Tibial nerve (tissue), 3 donors: ENCODE measurements at regions not wholly inside any gene's neighbourhood (a gene's known extent, or its start where the extent isn't known, plus 50 kb on each side); places are given as distances from the start of the nearest gene placed in this dataset.

Experiments used
- POLR2A ChIP-seq, 2 donors: fragments of 450-650 bp; IDR thresholded peaks; one replicate each; pipeline ENCODE4 v1.6.1; 2017; ENCODE audit warnings: antibody characterized with exemption in 2 of 2, mild to moderate bottlenecking in 2 of 2, moderate library complexity in 2 of 2
- TF ChIP-seq, protein P1 (sequence below), 5 experiments: fragments of 200-600 bp in 3 of 5; fragments of 450-650 bp in 2 of 5; sonication (generic) in 3 of 5; IDR thresholded peaks; one replicate each; pipeline ENCODE4 v1.5.1; 2016 to 2019; ENCODE audit warnings: antibody characterized with exemption in 5 of 5, mild to moderate bottlenecking in 3 of 5, moderate library complexity in 2 of 5

GRCh38 chr3:105103139-105103538, 263.6 kb upstream of the ALCAM start:
- TF ChIP-seq, protein P1, sequence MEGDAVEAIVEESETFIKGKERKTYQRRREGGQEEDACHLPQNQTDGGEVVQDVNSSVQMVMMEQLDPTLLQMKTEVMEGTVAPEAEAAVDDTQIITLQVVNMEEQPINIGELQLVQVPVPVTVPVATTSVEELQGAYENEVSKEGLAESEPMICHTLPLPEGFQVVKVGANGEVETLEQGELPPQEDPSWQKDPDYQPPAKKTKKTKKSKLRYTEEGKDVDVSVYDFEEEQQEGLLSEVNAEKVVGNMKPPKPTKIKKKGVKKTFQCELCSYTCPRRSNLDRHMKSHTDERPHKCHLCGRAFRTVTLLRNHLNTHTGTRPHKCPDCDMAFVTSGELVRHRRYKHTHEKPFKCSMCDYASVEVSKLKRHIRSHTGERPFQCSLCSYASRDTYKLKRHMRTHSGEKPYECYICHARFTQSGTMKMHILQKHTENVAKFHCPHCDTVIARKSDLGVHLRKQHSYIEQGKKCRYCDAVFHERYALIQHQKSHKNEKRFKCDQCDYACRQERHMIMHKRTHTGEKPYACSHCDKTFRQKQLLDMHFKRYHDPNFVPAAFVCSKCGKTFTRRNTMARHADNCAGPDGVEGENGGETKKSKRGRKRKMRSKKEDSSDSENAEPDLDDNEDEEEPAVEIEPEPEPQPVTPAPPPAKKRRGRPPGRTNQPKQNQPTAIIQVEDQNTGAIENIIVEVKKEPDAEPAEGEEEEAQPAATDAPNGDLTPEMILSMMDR (IDR thresholded peaks at IDR 0.05): no peak
- no peak for TF ChIP-seq POLR2A (IDR thresholded peaks at IDR 0.05)
